Non-pigmented ciliary epithelial cell (primary cell): ENCODE measurements at regions not wholly inside any gene's neighbourhood (a gene's known extent, or its start where the extent isn't known, plus 50 kb on each side); places are given as distances from the start of the nearest gene placed in this dataset.
"Not testable (repeated sequence)": the region's sequence is repeated elsewhere in the genome, so short reads cannot be mapped to it uniquely, and the experiment has no call there.

ENCODE experiments used
- DNase-seq: peaks from one replicate; pipeline ENCODE4 v3.0.0-alpha.2; 2010; ENCODE audit warnings: low read depth

GRCh38 chr2:37570773-37571586 is 100.5 kb downstream of the CDC42EP3 start:
- peak; percentile 66 for DNase-seq

- DNase-seq, result no peak
These were observed 99.8 kb downstream of the CDC42EP3 start for GRCh38 chr2:37571587-37572136.

- DNase-seq, result no peak
These were observed 97.7 kb downstream of the CDC42EP3 start for GRCh38 chr2:37573451-37574388.

GRCh38 chr2:37575780-37576179 is 95.7 kb downstream of the CDC42EP3 start:
- no peak for DNase-seq

GRCh38 chr2:37576194-37576593 is 95.2 kb downstream of the CDC42EP3 start:
- not testable (repeated sequence) for DNase-seq

- no peak for DNase-seq
These were observed 94.6 kb downstream of the CDC42EP3 start for GRCh38 chr2:37576831-37577230.

GRCh38 chr2:37579192-37579713 is 92.2 kb downstream of the CDC42EP3 start:
- no peak for DNase-seq

- DNase-seq, result not testable (repeated sequence)
These were observed 91.5 kb downstream of the CDC42EP3 start for GRCh38 chr2:37579949-37580348.

- DNase-seq, result no peak
These were observed 90.0 kb downstream of the CDC42EP3 start for GRCh38 chr2:37581433-37581832.

- no peak for DNase-seq
These were observed 88.8 kb downstream of the CDC42EP3 start for GRCh38 chr2:37582481-37583220.

- DNase-seq, result no peak
These were observed 88.0 kb downstream of the CDC42EP3 start for GRCh38 chr2:37583402-37583801.

GRCh38 chr2:37583867-37584266 is 87.6 kb downstream of the CDC42EP3 start:
- no peak for DNase-seq

- no peak for DNase-seq
These were observed 86.0 kb downstream of the CDC42EP3 start for GRCh38 chr2:37585295-37585908.

GRCh38 chr2:37585982-37586621 is 85.3 kb downstream of the CDC42EP3 start:
- peak; percentile 86 for DNase-seq

GRCh38 chr2:37586663-37587317 is 84.7 kb downstream of the CDC42EP3 start:
- no peak for DNase-seq

- no peak for DNase-seq
These were observed 83.6 kb downstream of the CDC42EP3 start for GRCh38 chr2:37587817-37588216.

GRCh38 chr2:37588316-37588777 is 83.1 kb downstream of the CDC42EP3 start:
- no peak for DNase-seq

- no peak for DNase-seq
These were observed 82.1 kb downstream of the CDC42EP3 start for GRCh38 chr2:37589298-37589697.

GRCh38 chr2:37590119-37590571 is 81.3 kb downstream of the CDC42EP3 start:
- DNase-seq, result no peak
